T-helper 1 cell (primary cell): ENCODE measurements at regions not wholly inside any gene's neighbourhood (a gene's known extent, or its start where the extent isn't known, plus 50 kb on each side); places are given as distances from the start of the nearest gene placed in this dataset.
"Not testable (repeated sequence)": the region's sequence is repeated elsewhere in the genome, so short reads cannot be mapped to it uniquely, and the experiment has no call there.

Experiments
- DNase-seq, 5 donors: peaks; one replicate each; pipeline ENCODE4 v3.0.0-alpha.2; 2012 to 2020

GRCh38 chr9:42378418-42378815 lies 195.0 kb downstream of the SPATA31A6 start:
- no peak for DNase-seq

- not testable (repeated sequence) for DNase-seq
Observed at GRCh38 chr9:42379602-42380001, 196.1 kb downstream of the SPATA31A6 start.

GRCh38 chr9:42384585-42384984 lies 201.1 kb downstream of the SPATA31A6 start:
- not testable (repeated sequence) for DNase-seq

GRCh38 chr9:42385574-42386120 lies 202.2 kb downstream of the SPATA31A6 start:
- DNase-seq = not testable (repeated sequence)

- peak in 1 of 5 donors; percentile 3 for DNase-seq
Observed at GRCh38 chr9:42386477-42386876, 203.0 kb downstream of the SPATA31A6 start.

- DNase-seq = peak in 1 of 5 donors; percentile 4
Observed at GRCh38 chr9:42388146-42388690, 204.8 kb downstream of the SPATA31A6 start.

- no peak for DNase-seq
Observed at GRCh38 chr9:42388846-42389245, 205.4 kb downstream of the SPATA31A6 start.

- not testable (repeated sequence) for DNase-seq
Observed at GRCh38 chr9:42392773-42393455, 209.5 kb downstream of the SPATA31A6 start.

GRCh38 chr9:42396318-42396717 lies 212.9 kb downstream of the SPATA31A6 start:
- DNase-seq = no peak

- DNase-seq = not testable (repeated sequence)
Observed at GRCh38 chr9:42397336-42397735, 213.9 kb downstream of the SPATA31A6 start.

- DNase-seq = not testable (repeated sequence)
Observed at GRCh38 chr9:42402919-42403318, 219.5 kb downstream of the SPATA31A6 start.

GRCh38 chr9:42409581-42409980 lies 226.1 kb downstream of the SPATA31A6 start:
- DNase-seq = not testable (repeated sequence)

- not testable (repeated sequence) for DNase-seq
Observed at GRCh38 chr9:42412354-42412753, 228.9 kb downstream of the SPATA31A6 start.

GRCh38 chr9:42414865-42415264 lies 231.4 kb downstream of the SPATA31A6 start:
- DNase-seq = not testable (repeated sequence)

GRCh38 chr9:42419652-42420051 lies 236.2 kb downstream of the SPATA31A6 start:
- not testable (repeated sequence) for DNase-seq

GRCh38 chr9:42420324-42420723 lies 236.9 kb downstream of the SPATA31A6 start:
- not testable (repeated sequence) for DNase-seq

- not testable (repeated sequence) for DNase-seq
Observed at GRCh38 chr9:42421630-42422029, 238.2 kb downstream of the SPATA31A6 start.

GRCh38 chr9:42430674-42431615 lies 247.5 kb downstream of the SPATA31A6 start:
- not testable (repeated sequence) for DNase-seq

- not testable (repeated sequence) for DNase-seq
Observed at GRCh38 chr9:42431616-42432010, 248.2 kb downstream of the SPATA31A6 start.

GRCh38 chr9:42434844-42435714 lies 251.6 kb downstream of the SPATA31A6 start:
- not testable (repeated sequence) for DNase-seq

GRCh38 chr9:42435715-42436342 lies 252.4 kb downstream of the SPATA31A6 start:
- not testable (repeated sequence) for DNase-seq
